Astrocyte (in vitro differentiated cells and primary cell): ENCODE measurements at regions not wholly inside any gene's neighbourhood (a gene's known extent, or its start where the extent isn't known, plus 50 kb on each side); places are given as distances from the start of the nearest gene placed in this dataset.
A peak's percentile ranks its signal among the peaks of the same experiment; 100 is the strongest.

Experiments
- DNase-seq: peaks from one replicate; pipeline ENCODE4 v3.0.0-alpha.2; 2010; ENCODE audit warnings: low read depth
- FAIRE-seq: peaks from 2 replicates; lab custom pipeline; 2011; peaks lifted over from hg19 to GRCh38; lab: Jason Lieb, UNC
- H2AFZ ChIP-seq: 2 replicates; pipeline ENCODE4 v1.6.0; 2012; ENCODE audit warnings: low read depth, low read length, inconsistent platforms
- H3K27ac ChIP-seq: 2 replicates; pipeline ENCODE4 v1.5.1; 2011; ENCODE audit warnings: low read depth, low read length, inconsistent platforms
- H3K27me3 ChIP-seq: 2 replicates; pipeline ENCODE4 v1.6.0; 2011; ENCODE audit warnings: low read length, inconsistent platforms; ENCODE audit not compliant: insufficient read depth
- H3K36me3 ChIP-seq: 2 replicates; pipeline ENCODE4 v1.5.1; 2011; ENCODE audit warnings: low read length, inconsistent platforms; ENCODE audit not compliant: insufficient read depth
- H3K4me1 ChIP-seq: 2 replicates; pipeline ENCODE4 v1.5.1; 2011; ENCODE audit warnings: low read length, inconsistent platforms; ENCODE audit not compliant: insufficient read depth
- H3K4me2 ChIP-seq: 2 replicates; pipeline ENCODE4 v1.6.0; 2012; ENCODE audit warnings: low read length, inconsistent platforms
- H3K4me3 ChIP-seq: 2 replicates; pipeline ENCODE4 v1.5.1; 2011; ENCODE audit warnings: low read depth, mild to moderate bottlenecking, low read length, inconsistent platforms; ENCODE audit not compliant: insufficient read depth
- H3K79me2 ChIP-seq: 2 replicates; pipeline ENCODE4 v1.6.0; 2012; ENCODE audit warnings: mild to moderate bottlenecking, low read length, inconsistent platforms; ENCODE audit not compliant: insufficient read depth
- H3K9ac ChIP-seq: 2 replicates; pipeline ENCODE4 v1.6.0; 2012; ENCODE audit warnings: mild to moderate bottlenecking, low read length, inconsistent platforms
- H3K9me3 ChIP-seq: 2 replicates; pipeline ENCODE4 v1.5.1; 2012; ENCODE audit warnings: low read depth, mild to moderate bottlenecking, low read length, inconsistent platforms; ENCODE audit not compliant: insufficient read depth
- H4K20me1 ChIP-seq: 2 replicates; pipeline ENCODE4 v1.6.0; 2012; ENCODE audit warnings: low read length, inconsistent platforms; ENCODE audit not compliant: insufficient read depth
- H3K27ac Mint-ChIP-seq: one replicate; pipeline ENCODE4 v1.8.0; 2021; ENCODE audit warnings: mild to moderate bottlenecking, mixed read lengths; ENCODE audit not compliant: unreplicated experiment
- H3K27me3 Mint-ChIP-seq: one replicate; pipeline ENCODE4 v1.8.0; 2021; ENCODE audit warnings: low read depth, mixed read lengths; ENCODE audit not compliant: unreplicated experiment
- H3K36me3 Mint-ChIP-seq: one replicate; pipeline ENCODE4 v1.8.0; 2021; ENCODE audit warnings: low read depth, mixed read lengths; ENCODE audit not compliant: unreplicated experiment
- H3K4me1 Mint-ChIP-seq: one replicate; pipeline ENCODE4 v1.8.0; 2021; ENCODE audit warnings: low read depth, mixed read lengths; ENCODE audit not compliant: unreplicated experiment
- H3K4me3 Mint-ChIP-seq: one replicate; pipeline ENCODE4 v1.8.0; 2021; ENCODE audit warnings: mild to moderate bottlenecking, moderate library complexity, mixed read lengths; ENCODE audit not compliant: unreplicated experiment
- H3K9me3 Mint-ChIP-seq: one replicate; pipeline ENCODE4 v1.8.0; 2021; ENCODE audit warnings: mild to moderate bottlenecking, mixed read lengths; ENCODE audit not compliant: unreplicated experiment
- CTCF ChIP-seq: IDR thresholded peaks from 2 replicates; pipeline ENCODE4 v1.5.1; 2011; ENCODE audit warnings: low read depth, mild to moderate bottlenecking, inconsistent platforms, low read length, moderate library complexity; ENCODE audit not compliant: insufficient read depth
- EZH2 ChIP-seq: IDR thresholded peaks from 2 replicates; pipeline ENCODE4 v1.6.1; 2012; ENCODE audit warnings: mild to moderate bottlenecking, low read length, inconsistent platforms; ENCODE audit not compliant: insufficient read depth

- Histone ChIP-seq H4K20me1 (no peaks in the 10 kb centered on the region), H2AFZ (no peak overlapping the region), H3K9ac (no peak overlapping the region), H3K9me3 (no peaks in the 10 kb centered on the region), H3K4me3 (no peak overlapping the region), H3K4me2 (peak overlapping the region; percentile 1), H3K27ac (no peak overlapping the region), H3K36me3 (no peaks in the 10 kb centered on the region), H3K27me3 (no peaks in the 10 kb centered on the region), H3K79me2 (no peaks in the 10 kb centered on the region), H3K4me1 (no peaks in the 10 kb centered on the region)
- Mint-ChIP-seq H3K27ac (no peak overlapping the region), H3K36me3 (no peaks in the 10 kb centered on the region), H3K4me1 (peaks cover 3% of the 10 kb centered on the region), H3K4me3 (no peak overlapping the region), H3K27me3 (peaks cover 8% of the 10 kb centered on the region), H3K9me3 (peaks cover 8% of the 10 kb centered on the region)
- FAIRE-seq, result no peak
- no peak for TF ChIP-seq EZH2
- TF ChIP-seq CTCF, result no peak
- DNase-seq, result peak; percentile 90
Observed at GRCh38 chr5:74149395-74149794, 491.1 kb downstream of the ENC1 start.

- Histone ChIP-seq H3K27me3 (no peaks in the 10 kb centered on the region), H2AFZ (no peak overlapping the region), H3K36me3 (no peaks in the 10 kb centered on the region), H3K9ac (no peak overlapping the region), H3K9me3 (no peaks in the 10 kb centered on the region), H3K4me2 (no peak overlapping the region), H3K4me3 (no peak overlapping the region), H3K4me1 (no peaks in the 10 kb centered on the region), H4K20me1 (no peaks in the 10 kb centered on the region), H3K27ac (no peak overlapping the region), H3K79me2 (no peaks in the 10 kb centered on the region)
- H3K4me3 Mint-ChIP-seq, result no peak overlapping the region
- peaks cover 4% of the 10 kb centered on the region for H3K9me3 Mint-ChIP-seq
- no peak overlapping the region for H3K27ac Mint-ChIP-seq
- no peaks in the 10 kb centered on the region for H3K36me3 Mint-ChIP-seq
- peaks cover 5% of the 10 kb centered on the region for H3K27me3 Mint-ChIP-seq
- FAIRE-seq, result no peak
- no peak for TF ChIP-seq CTCF
- no peak for TF ChIP-seq EZH2
- H3K4me1 Mint-ChIP-seq, result peaks cover 3% of the 10 kb centered on the region
- no peak for DNase-seq
Observed at GRCh38 chr5:74148321-74148720, 492.2 kb downstream of the ENC1 start.

- H3K36me3 Mint-ChIP-seq, result no peaks in the 10 kb centered on the region
- H3K36me3 ChIP-seq, result no peaks in the 10 kb centered on the region
- no peaks in the 10 kb centered on the region for H3K27me3 ChIP-seq
- no peaks in the 10 kb centered on the region for H3K9me3 ChIP-seq
- no peak overlapping the region for H3K4me2 ChIP-seq
- H3K4me3 ChIP-seq, result no peak overlapping the region
- H3K27me3 Mint-ChIP-seq, result peaks cover 5% of the 10 kb centered on the region
- H2AFZ ChIP-seq, result no peak overlapping the region
- H3K4me1 Mint-ChIP-seq, result peaks cover 3% of the 10 kb centered on the region
- no peak for FAIRE-seq
- no peak for TF ChIP-seq CTCF
- TF ChIP-seq EZH2, result no peak
- H3K4me3 Mint-ChIP-seq, result no peak overlapping the region
- H3K27ac ChIP-seq, result no peak overlapping the region
- H3K9me3 Mint-ChIP-seq, result peaks cover 4% of the 10 kb centered on the region
- H3K9ac ChIP-seq, result no peak overlapping the region
- no peaks in the 10 kb centered on the region for H3K79me2 ChIP-seq
- no peak for DNase-seq
- no peaks in the 10 kb centered on the region for H3K4me1 ChIP-seq
- no peaks in the 10 kb centered on the region for H4K20me1 ChIP-seq
- no peak overlapping the region for H3K27ac Mint-ChIP-seq
Observed at GRCh38 chr5:74146796-74147195, 493.7 kb downstream of the ENC1 start.
